ENCODE measurements at regions not wholly inside any gene's neighbourhood (a gene's known extent, or its start where the extent isn't known, plus 50 kb on each side); places are given as distances from the start of the nearest gene placed in this dataset.

GRCh38 chr2:16092861-16093638 lies 152.7 kb downstream of the MYCN start:
- TF ChIP-seq, protein P1, sequence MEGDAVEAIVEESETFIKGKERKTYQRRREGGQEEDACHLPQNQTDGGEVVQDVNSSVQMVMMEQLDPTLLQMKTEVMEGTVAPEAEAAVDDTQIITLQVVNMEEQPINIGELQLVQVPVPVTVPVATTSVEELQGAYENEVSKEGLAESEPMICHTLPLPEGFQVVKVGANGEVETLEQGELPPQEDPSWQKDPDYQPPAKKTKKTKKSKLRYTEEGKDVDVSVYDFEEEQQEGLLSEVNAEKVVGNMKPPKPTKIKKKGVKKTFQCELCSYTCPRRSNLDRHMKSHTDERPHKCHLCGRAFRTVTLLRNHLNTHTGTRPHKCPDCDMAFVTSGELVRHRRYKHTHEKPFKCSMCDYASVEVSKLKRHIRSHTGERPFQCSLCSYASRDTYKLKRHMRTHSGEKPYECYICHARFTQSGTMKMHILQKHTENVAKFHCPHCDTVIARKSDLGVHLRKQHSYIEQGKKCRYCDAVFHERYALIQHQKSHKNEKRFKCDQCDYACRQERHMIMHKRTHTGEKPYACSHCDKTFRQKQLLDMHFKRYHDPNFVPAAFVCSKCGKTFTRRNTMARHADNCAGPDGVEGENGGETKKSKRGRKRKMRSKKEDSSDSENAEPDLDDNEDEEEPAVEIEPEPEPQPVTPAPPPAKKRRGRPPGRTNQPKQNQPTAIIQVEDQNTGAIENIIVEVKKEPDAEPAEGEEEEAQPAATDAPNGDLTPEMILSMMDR (IDR thresholded peaks at IDR 0.05) = no peak
- TF ChIP-seq POLR2A (IDR thresholded peaks at IDR 0.05) = no peak
